H1 (cell line): ENCODE measurements at regions not wholly inside any gene's neighbourhood (a gene's known extent, or its start where the extent isn't known, plus 50 kb on each side); places are given as distances from the start of the nearest gene placed in this dataset.

Experiments
- CTCF ChIA-PET: fragments of 300-600 bp; sonication (Branson Sonifier 250); formaldehyde crosslinking; loops from one replicate; lab custom pipeline; 2021; ENCODE audit not compliant: partially characterized antibody; lab: Charles Lee
- POLR2A ChIA-PET: fragments of 300-600 bp; sonication (Branson Sonifier 250); formaldehyde crosslinking; loops from one replicate; lab custom pipeline; 2021; ENCODE audit warnings: inconsistent platforms; ENCODE audit not compliant: partially characterized antibody; lab: Charles Lee
- DNase-seq, 2 experiments: peaks; one replicate each; pipeline versions ENCODE4 v3.0.0 to v3.0.0-alpha.2; 2010 to 2022; ENCODE audit warnings: low spot score in 2 of 2, low read depth in 1 of 2, mixed read lengths in 1 of 2
- FAIRE-seq: peaks from 2 replicates; lab custom pipeline; 2011; peaks lifted over from hg19 to GRCh38; lab: Jason Lieb, UNC
- H2AFZ ChIP-seq: 2 replicates; pipeline ENCODE4 v1.8.1; 2012; ENCODE audit warnings: low read length, inconsistent platforms
- H2AK5ac ChIP-seq: 2 replicates; pipeline ENCODE4 v1.6.1; 2013; ENCODE audit warnings: low read depth, low read length
- H2BK120ac ChIP-seq: replicated peaks from 2 replicates; pipeline ENCODE3; 2013; ENCODE audit warnings: low read depth, low read length, inconsistent platforms
- H2BK12ac ChIP-seq: 2 replicates; pipeline ENCODE4 v1.6.1; 2013; ENCODE audit warnings: low read depth, low read length
- H2BK15ac ChIP-seq: 2 replicates; pipeline ENCODE4 v1.6.1; 2013; ENCODE audit warnings: low read length
- H2BK20ac ChIP-seq: 2 replicates; pipeline ENCODE4 v1.6.1; 2013; ENCODE audit warnings: low read length
- H2BK5ac ChIP-seq: 2 replicates; pipeline ENCODE4 v1.6.1; 2013; ENCODE audit warnings: low read depth, low read length
- H3K14ac ChIP-seq: 2 replicates; pipeline ENCODE4 v1.6.1; 2013; ENCODE audit warnings: inconsistent platforms; ENCODE audit not compliant: insufficient read length
- H3K18ac ChIP-seq: 2 replicates; pipeline ENCODE4 v1.6.1; 2013; ENCODE audit warnings: low read length; ENCODE audit errors: extremely low read depth
- H3K23ac ChIP-seq: 2 replicates; pipeline ENCODE4 v1.6.1; 2013; ENCODE audit warnings: inconsistent platforms; ENCODE audit not compliant: insufficient read length
- H3K23me2 ChIP-seq: 2 replicates; pipeline ENCODE4 v1.6.1; 2013; ENCODE audit warnings: low read depth, low read length
- H3K27ac ChIP-seq: 2 replicates; pipeline ENCODE4 v1.6.1; 2011; ENCODE audit warnings: low read depth, low read length, inconsistent platforms
- H3K27me3 ChIP-seq, 4 experiments: replicated peaks in 1 of 4; 1 replicate in 1 of 4; 2 replicates in 3 of 4; pipeline versions ENCODE4 v1.6.1 to v1.8.1; 2011 to 2013; ENCODE audit warnings: low read length in 3 of 4, mild to moderate bottlenecking in 3 of 4, inconsistent platforms in 2 of 4, mixed read lengths in 2 of 4, moderate library complexity in 1 of 4; ENCODE audit not compliant: control insufficient read depth in 3 of 4, insufficient read depth in 3 of 4; ENCODE audit errors: extremely low read depth in 1 of 4
- H3K36me3 ChIP-seq, 4 experiments: 2 replicates each; pipeline versions ENCODE4 v1.6.1 to v1.8.1; 2011 to 2013; ENCODE audit warnings: mild to moderate bottlenecking in 4 of 4, low read length in 3 of 4, moderate library complexity in 2 of 4, control low read depth in 1 of 4, inconsistent platforms in 1 of 4; ENCODE audit not compliant: insufficient read depth in 4 of 4, control insufficient read depth in 2 of 4
- H3K4ac ChIP-seq: replicated peaks from 2 replicates; pipeline ENCODE3; 2013; ENCODE audit warnings: low read length, low read depth, mixed read lengths, inconsistent platforms; ENCODE audit not compliant: insufficient read length
- H3K4me1 ChIP-seq, 4 experiments: replicated peaks in 1 of 4; 1 replicate in 1 of 4; 2 replicates in 3 of 4; pipeline versions ENCODE4 v1.6.1 to v1.8.1; 2011 to 2013; ENCODE audit warnings: low read length in 3 of 4, inconsistent platforms in 2 of 4, mixed read lengths in 1 of 4; ENCODE audit not compliant: insufficient read depth in 4 of 4, control insufficient read depth in 3 of 4
- H3K4me2 ChIP-seq, 2 experiments: 2 replicates each; pipeline versions ENCODE4 v1.6.1 to v1.8.1; 2011 to 2013; ENCODE audit warnings: low read depth in 2 of 2, low read length in 2 of 2, control low read depth in 1 of 2, inconsistent platforms in 1 of 2, mild to moderate bottlenecking in 1 of 2; ENCODE audit not compliant: insufficient read depth in 1 of 2
- H3K4me3 ChIP-seq, 4 experiments: fragments of 200-600, 300-600 bp in 1 of 4; sonication (generic), shearing (Covaris generic), sonication (Bioruptor Twin) in 1 of 4; 2 replicates each; pipeline versions ENCODE4 v1.5.1 to v1.8.1; 2011 to 2016; ENCODE audit warnings: low read length in 4 of 4, low read depth in 3 of 4, control low read depth in 2 of 4, inconsistent platforms in 2 of 4, mild to moderate bottlenecking in 2 of 4, mixed read lengths in 1 of 4, moderate library complexity in 1 of 4; ENCODE audit not compliant: insufficient read depth in 2 of 4; ENCODE audit errors: extremely low read depth in 1 of 4
- H3K56ac ChIP-seq: replicated peaks from 2 replicates; pipeline ENCODE3; 2013; ENCODE audit warnings: low read depth, mild to moderate bottlenecking, mixed read lengths, low read length, inconsistent platforms; ENCODE audit not compliant: insufficient read length
- H3K79me1 ChIP-seq: 2 replicates; pipeline ENCODE4 v1.6.1; 2013; ENCODE audit warnings: low read depth, low read length, control low read depth
- H3K79me2 ChIP-seq, 2 experiments: 2 replicates each; pipeline versions ENCODE4 v1.6.1 to v1.8.1; 2012 to 2013; ENCODE audit warnings: low read length in 2 of 2, mild to moderate bottlenecking in 2 of 2, inconsistent platforms in 1 of 2; ENCODE audit not compliant: insufficient read depth in 2 of 2, control insufficient read depth in 1 of 2
- H3K9ac ChIP-seq, 4 experiments: replicated peaks in 1 of 4; 1 replicate in 1 of 4; 2 replicates in 3 of 4; pipeline versions ENCODE4 v1.6.1 to v1.8.1; 2011 to 2013; ENCODE audit warnings: low read depth in 3 of 4, low read length in 3 of 4, control low read depth in 2 of 4, mild to moderate bottlenecking in 2 of 4, moderate library complexity in 2 of 4, inconsistent platforms in 1 of 4; ENCODE audit errors: extremely low read depth in 1 of 4
- H3K9me3 ChIP-seq, 2 experiments: 2 replicates each; pipeline versions ENCODE4 v1.6.1 to v1.8.1; 2012 to 2013; ENCODE audit warnings: mild to moderate bottlenecking in 2 of 2, moderate library complexity in 2 of 2, control low read depth in 1 of 2, inconsistent platforms in 1 of 2, low read depth in 1 of 2, low read length in 1 of 2, mixed read lengths in 1 of 2; ENCODE audit not compliant: insufficient read depth in 2 of 2
- H4K20me1 ChIP-seq, 2 experiments: replicated peaks in 1 of 2; 2 replicates each; pipeline versions ENCODE3 to v1.8.1; 2011 to 2013; ENCODE audit warnings: inconsistent platforms in 2 of 2, low read length in 2 of 2, mild to moderate bottlenecking in 1 of 2; ENCODE audit not compliant: insufficient read depth in 2 of 2, control insufficient read depth in 1 of 2
- H4K5ac ChIP-seq: 2 replicates; pipeline ENCODE4 v1.6.1; 2013; ENCODE audit warnings: low read length, low read depth, mixed read lengths, inconsistent platforms; ENCODE audit not compliant: insufficient read length
- H4K8ac ChIP-seq: 2 replicates; pipeline ENCODE4 v1.8.0; 2013; ENCODE audit warnings: mild to moderate bottlenecking, moderate library complexity, low read length, inconsistent platforms; ENCODE audit not compliant: insufficient read depth; ENCODE audit errors: extremely low read depth
- H4K91ac ChIP-seq: replicated peaks from 2 replicates; pipeline ENCODE3; 2013; ENCODE audit warnings: low read length, mixed read lengths, inconsistent platforms; ENCODE audit not compliant: insufficient read length
- ASH2L ChIP-seq: fragments of 200-600, 300-600 bp; sonication (generic); IDR thresholded peaks from one replicate; pipeline ENCODE4 v1.7.1; 2017; ENCODE audit warnings: low read length
- BCL11A ChIP-seq, 2 experiments: IDR thresholded peaks; one replicate each; pipeline ENCODE4 v1.6.1; 2011; ENCODE audit warnings: low read depth in 2 of 2, low read length in 2 of 2, mild to moderate bottlenecking in 2 of 2
- CHD1 ChIP-seq: IDR thresholded peaks from 2 replicates; pipeline ENCODE4 v1.6.1; 2012; ENCODE audit warnings: low read depth, low read length, improper control_type of control experiment
- CREB1 ChIP-seq: IDR thresholded peaks from 2 replicates; pipeline ENCODE4 v1.6.1; 2012; ENCODE audit warnings: inconsistent platforms
- EP300 ChIP-seq, 2 experiments: IDR thresholded peaks; 1 replicate in 1 of 2; 2 replicates in 1 of 2; pipeline ENCODE4 v1.6.1; 2011 to 2012; ENCODE audit warnings: low read depth in 2 of 2, low read length in 2 of 2, mild to moderate bottlenecking in 2 of 2, borderline replicate concordance in 1 of 2, inconsistent platforms in 1 of 2, moderate library complexity in 1 of 2
- FOSL1 ChIP-seq: IDR thresholded peaks from 2 replicates; pipeline ENCODE4 v1.6.1; 2011; ENCODE audit warnings: mild to moderate bottlenecking, low read depth, low read length, moderate library complexity; ENCODE audit not compliant: insufficient read depth
- GABPA ChIP-seq: IDR thresholded peaks from 2 replicates; pipeline ENCODE4 v1.6.1; 2011; ENCODE audit warnings: mild to moderate bottlenecking, low read length, moderate library complexity, borderline replicate concordance; ENCODE audit not compliant: insufficient read depth
- GTF2F1 ChIP-seq: IDR thresholded peaks from 2 replicates; pipeline ENCODE4 v1.6.1; 2012; ENCODE audit warnings: low read depth, low read length, improper control_type of control experiment, borderline replicate concordance
- JUN ChIP-seq: IDR thresholded peaks from 2 replicates; pipeline ENCODE4 v1.6.1; 2011; ENCODE audit warnings: low read depth, mild to moderate bottlenecking, improper control_type of control experiment, low read length
- NANOG ChIP-seq: IDR thresholded peaks from 2 replicates; pipeline ENCODE4 v1.6.1; 2011; ENCODE audit warnings: low read length, low read depth, mild to moderate bottlenecking, inconsistent platforms; ENCODE audit not compliant: insufficient read depth, poor library complexity, severe bottlenecking
- SP1 ChIP-seq: IDR thresholded peaks from 2 replicates; pipeline ENCODE4 v1.6.1; 2011; ENCODE audit warnings: low read depth, low read length
- SP2 ChIP-seq: IDR thresholded peaks from 2 replicates; pipeline ENCODE4 v1.6.1; 2012; ENCODE audit warnings: mild to moderate bottlenecking, low read length, inconsistent platforms
- TAF7 ChIP-seq: optimal IDR thresholded peaks from 2 replicates; pipeline ENCODE3; 2011; ENCODE audit warnings: low read depth, mild to moderate bottlenecking, inconsistent platforms, low read length, moderate library complexity, borderline replicate concordance
- WGBS, 2 experiments: shearing (Covaris generic) in 1 of 2; methylation state at CpG; one replicate each; pipeline versions ENCODE4 v1.1.6 to v1.1.7; 2013 to 2015; ENCODE audit warnings: low lambda C conversion rate in 2 of 2, mixed read lengths in 2 of 2, inconsistent platforms in 1 of 2, low coverage in 1 of 2, missing lambda C conversion rate in 1 of 2; ENCODE audit not compliant: insufficient replicate concordance in 2 of 2, insufficient coverage in 1 of 2, insufficient read length in 1 of 2; ENCODE audit errors: extremely low coverage in 1 of 2, missing lambda C conversion rate in 1 of 2; 5-methylcytosine and 5-hydroxymethylcytosine counted together

GRCh38 chr14:98731286-98731685 lies 540.7 kb downstream of the BCL11B start:
- Histone ChIP-seq H2AFZ (no peak overlapping the region), H2BK12ac (no peak overlapping the region), H3K79me2 (no peaks in the 10 kb centered on the region), H4K20me1 (no peaks in the 10 kb centered on the region), H2BK120ac (no peak overlapping the region), H3K23ac (no peak overlapping the region), H2AK5ac (no peak overlapping the region), H3K4me1 (no peaks in the 10 kb centered on the region), H3K14ac (no peak overlapping the region), H2BK5ac (no peak overlapping the region), H3K56ac (no peak overlapping the region), H2BK20ac (no peak overlapping the region), H4K8ac (no peak overlapping the region), H3K23me2 (no peaks in the 10 kb centered on the region), H4K5ac (no peak overlapping the region), H3K9ac (no peak overlapping the region), H3K79me1 (no peaks in the 10 kb centered on the region), H3K9me3 (no peaks in the 10 kb centered on the region), H4K91ac (no peak overlapping the region), H3K4ac (no peak overlapping the region), H3K27ac (no peak overlapping the region), H3K27me3 (no peaks in the 10 kb centered on the region), H3K36me3 (no peaks in the 10 kb centered on the region; a peak in 1 of 8 replicates), H3K4me3 (no peak overlapping the region), H3K4me2 (no peak overlapping the region), H2BK15ac (no peak overlapping the region), H3K18ac (no peak overlapping the region)
- FAIRE-seq, result no peak
- ChIA-PET POLR2A (no interaction called here), CTCF (no interaction called here)
- 87% methylated on average over 6 of the region's 6 CpGs; no CpG with 5 or more reads in 1 of the 2 experiments for WGBS, 2 experiments
- peak in 1 of 2 experiments; percentile 3 for DNase-seq
- TF ChIP-seq FOSL1 (no peak), SP2 (no peak), CREB1 (no peak), GABPA (no peak), GTF2F1 (no peak), NANOG (no peak), SP1 (no peak), CHD1 (no peak), TAF7 (no peak), ASH2L (no peak), BCL11A (IDR thresholded peaks at IDR 0.05; ENCODE audit: low read depth in 2 of 2, low read length in 2 of 2) (no peak), EP300 (IDR thresholded peaks at IDR 0.05; ENCODE audit: borderline replicate concordance in 1 of 2, low read depth in 2 of 2, low read length in 2 of 2) (no peak), JUN (no peak)
